HG03280 (cell line): ENCODE measurements at regions not wholly inside any gene's neighbourhood (a gene's known extent, or its start where the extent isn't known, plus 50 kb on each side); places are given as distances from the start of the nearest gene placed in this dataset.
"Not testable (repeated sequence)": the region's sequence is repeated elsewhere in the genome, so short reads cannot be mapped to it uniquely, and the experiment has no call there.

Experiments used
- ATAC-seq: cut with Tn5 transposase; IDR thresholded peaks from one replicate; pipeline ENCODE4 v1.9.1; 2021; ENCODE audit warnings: mild to moderate bottlenecking, moderate library complexity; ENCODE audit not compliant: unreplicated experiment

DNA sequence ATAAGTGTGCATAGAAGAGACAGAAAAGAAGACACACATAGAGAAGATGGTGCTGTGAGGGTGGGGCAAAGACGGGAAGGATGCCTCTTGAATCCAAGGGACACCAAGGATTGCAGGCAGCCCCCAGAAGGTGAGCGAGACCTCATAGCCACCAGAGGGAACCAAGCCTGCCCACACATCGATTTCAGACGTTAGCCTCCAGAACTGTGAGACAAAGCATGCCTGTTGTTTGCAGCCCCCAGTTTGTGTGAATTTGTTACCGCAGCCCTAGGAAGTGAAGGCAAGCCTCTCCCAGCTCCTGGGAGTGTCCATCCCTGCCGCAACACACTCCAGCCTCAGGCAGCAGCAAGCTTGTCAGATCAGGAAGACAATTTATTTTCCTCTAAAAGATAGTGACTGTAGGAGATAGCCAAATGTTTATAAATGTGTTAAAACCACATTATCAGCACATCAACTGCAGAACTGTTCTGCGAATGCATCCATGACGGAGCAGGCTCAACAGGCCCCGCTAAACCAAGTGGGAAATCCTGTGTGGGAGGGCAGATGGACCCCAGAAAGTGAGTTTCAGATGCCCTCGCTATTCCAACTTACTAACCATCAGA is 543.3 kb downstream of the MATN1 start:
- no peak for ATAC-seq

DNA sequence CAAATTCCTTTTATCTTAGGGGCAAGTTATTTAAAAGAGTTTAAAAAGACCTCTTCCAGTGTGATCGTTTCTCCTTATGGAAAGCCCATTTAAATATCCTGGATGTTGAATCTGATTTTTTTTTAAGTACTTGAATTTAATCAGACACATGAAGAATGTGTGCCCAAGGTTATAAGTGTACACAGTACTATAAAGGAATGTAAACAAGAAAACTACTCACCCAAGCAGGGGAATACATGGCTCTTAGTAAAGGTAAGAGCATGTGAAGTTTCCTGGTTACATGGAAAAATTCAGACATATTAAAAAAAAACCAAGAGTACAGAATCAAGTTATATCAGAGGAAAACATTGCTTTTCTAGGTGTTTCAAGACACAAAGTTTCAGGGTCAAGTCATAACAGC is 546.9 kb downstream of the MATN1 start:
- no peak for ATAC-seq

DNA sequence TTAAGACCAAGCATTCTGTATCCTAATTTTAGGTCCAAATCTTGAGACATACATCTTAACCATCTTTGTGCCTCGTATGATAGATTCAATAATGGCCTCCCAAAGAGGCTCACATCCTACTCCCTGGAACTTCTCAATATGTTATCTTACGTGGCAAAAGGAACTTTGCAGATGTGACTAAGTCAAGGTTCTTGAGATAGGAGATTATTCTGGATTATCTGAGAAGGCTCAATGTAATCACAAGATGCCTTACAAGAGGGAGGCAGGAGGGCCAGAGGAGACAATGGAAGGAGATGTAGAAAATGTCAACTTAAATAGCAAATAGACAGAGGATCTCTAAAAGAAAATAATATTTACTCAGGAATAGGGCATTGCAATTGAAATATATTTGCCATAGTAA is 548.9 kb downstream of the MATN1 start:
- ATAC-seq: no peak

DNA sequence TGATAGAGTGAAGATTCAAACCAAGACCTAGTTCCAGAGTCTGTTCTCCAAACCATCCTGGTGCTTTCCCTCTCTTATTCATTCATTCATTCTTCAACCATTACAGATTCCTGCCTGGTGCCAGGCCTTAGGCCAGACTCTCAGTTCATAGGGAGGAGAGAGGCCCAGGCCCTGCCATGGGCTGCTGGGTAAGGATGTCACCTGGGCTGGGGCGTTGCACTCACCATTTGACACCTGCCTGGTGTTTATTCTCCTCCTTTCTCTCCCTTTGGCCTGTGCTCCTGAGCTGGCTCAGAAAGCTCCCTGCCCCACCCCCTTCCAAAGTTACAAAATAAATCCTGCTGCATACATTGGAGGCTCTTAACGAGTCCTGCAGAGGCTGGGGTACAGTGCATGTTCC is 549.8 kb downstream of the MATN1 start:
- no peak for ATAC-seq

DNA sequence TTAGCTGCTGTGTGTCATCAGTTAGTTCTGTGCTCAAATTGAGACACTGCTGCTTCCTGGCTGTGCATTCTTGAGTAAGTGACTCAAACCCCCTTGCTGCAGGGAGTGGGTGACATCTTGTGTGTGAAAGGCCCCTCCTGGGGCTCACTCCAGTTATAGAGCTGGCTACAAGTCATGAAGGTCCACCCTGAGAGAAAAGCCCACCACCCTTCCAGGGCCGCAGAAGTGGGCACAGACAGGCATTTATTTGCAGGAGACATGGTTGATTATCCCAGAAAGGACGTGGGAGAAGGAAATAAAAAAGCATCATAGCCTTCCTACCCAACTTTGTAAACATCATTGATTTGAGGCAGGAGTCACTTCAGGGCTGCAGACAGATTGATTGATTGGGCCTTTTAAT is 550.6 kb downstream of the MATN1 start:
- no peak for ATAC-seq

DNA sequence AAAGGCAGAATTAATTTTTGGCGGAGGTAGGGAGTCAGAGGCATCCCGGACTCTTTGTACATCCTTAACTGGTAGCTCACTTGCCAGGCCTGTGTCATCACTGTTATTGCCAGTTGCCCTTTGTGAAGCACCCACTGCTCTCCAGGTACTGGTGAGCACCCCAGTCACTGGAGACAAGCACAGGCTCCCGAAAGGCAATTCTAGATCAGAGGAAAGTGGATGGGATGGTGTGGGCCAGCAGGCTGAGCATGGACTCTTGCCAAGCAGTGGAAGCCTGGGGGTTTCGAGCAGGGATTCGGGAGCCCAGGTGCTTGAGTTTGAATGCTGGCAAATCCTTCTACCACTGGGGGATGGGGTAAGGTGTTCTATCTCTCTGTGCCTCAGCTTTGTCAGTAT is 551.1 kb downstream of the MATN1 start:
- ATAC-seq: no peak

DNA sequence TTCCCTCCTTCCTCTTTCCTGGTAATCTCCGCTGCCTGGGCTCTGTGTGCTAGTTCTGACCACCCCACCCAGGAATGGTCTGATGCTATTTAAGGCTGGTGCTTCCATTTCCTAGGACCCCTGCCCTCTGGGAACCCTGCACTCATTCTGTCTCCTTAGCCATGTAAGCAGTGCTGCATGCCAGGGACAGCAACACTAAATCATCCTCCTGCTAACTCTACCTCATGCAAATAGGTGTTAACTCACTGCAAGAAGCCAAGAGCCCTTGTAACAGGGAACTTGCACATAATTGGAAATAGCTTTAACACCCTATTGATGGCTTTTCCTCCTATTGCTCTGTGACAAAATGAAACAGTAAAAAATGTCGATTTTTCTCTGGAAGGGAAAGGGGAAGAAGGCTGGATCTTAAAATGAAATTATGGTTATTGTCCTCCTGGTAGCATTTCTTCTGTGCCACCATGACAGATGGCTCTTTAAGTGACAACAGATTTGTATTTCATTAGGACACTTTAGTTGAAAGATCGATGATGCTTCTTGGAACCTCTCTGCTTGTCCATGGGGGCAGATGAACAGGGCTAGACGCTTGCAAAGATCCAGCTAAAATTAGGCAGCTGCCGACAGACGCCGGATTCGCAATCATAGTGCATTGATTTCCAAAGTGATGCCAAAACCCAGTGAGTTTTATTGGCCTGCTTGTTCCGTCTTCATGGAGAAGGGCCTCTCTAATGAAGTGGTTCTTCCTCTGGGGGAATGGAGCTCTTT is 551.7 kb downstream of the MATN1 start:
- no peak for ATAC-seq

DNA sequence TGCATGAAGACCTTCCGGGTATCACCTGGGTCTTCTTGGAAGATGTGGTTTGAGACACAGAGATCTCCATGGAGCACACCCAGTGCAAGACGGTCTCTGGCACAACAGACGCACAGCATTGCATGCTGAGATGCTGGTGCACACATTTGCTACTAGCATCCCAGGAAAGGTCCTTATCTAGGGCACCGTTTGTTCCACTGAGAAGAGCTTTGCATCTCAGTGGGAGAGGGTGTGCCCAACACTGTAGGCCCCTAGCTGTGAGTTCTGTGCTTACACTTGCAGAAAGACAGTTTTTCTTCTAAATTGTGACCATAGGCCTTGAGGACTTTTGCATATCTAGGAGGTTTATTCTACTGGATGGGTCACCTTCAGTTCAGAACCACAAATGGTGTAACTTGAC is 554.1 kb downstream of the MATN1 start:
- ATAC-seq: no peak

DNA sequence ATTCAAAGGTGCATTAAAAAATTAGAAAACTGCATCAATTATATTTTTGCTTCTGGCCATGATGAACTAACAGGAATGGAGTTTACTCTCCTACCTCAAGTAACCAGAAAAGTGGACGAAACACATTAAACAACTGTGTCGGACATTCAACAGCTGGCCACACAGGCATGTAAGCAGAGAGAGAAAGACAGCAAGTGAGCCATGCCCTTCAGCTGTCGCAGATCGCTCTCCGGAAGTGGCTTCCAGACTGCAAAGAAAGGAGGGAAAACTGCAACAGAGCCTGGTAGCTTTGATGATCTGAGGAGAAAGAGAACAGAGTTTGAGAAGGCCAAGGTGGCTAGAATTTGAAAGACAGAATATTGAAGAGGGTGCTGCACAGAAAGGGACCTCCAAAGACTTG is 557.2 kb downstream of the MATN1 start:
- ATAC-seq: no peak

DNA sequence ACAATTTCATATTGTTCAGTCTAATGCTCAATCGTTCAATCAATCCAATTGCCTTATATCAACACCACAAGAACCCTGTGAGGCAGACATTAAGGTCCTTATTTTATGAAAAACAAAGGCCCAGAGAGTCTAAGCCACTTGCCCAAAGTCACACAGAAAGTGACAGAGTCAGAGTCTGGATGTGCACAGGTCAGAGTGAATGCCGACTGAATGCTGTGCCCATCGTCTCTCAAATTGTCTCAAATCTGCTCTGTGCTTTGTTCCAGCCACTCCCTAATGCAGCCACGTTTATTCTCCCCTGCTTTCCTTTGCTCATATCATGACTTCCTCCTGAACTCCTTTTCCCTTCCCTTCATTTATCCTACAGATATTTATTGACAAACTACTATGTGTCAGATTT is 558.3 kb downstream of the MATN1 start:
- no peak for ATAC-seq

DNA sequence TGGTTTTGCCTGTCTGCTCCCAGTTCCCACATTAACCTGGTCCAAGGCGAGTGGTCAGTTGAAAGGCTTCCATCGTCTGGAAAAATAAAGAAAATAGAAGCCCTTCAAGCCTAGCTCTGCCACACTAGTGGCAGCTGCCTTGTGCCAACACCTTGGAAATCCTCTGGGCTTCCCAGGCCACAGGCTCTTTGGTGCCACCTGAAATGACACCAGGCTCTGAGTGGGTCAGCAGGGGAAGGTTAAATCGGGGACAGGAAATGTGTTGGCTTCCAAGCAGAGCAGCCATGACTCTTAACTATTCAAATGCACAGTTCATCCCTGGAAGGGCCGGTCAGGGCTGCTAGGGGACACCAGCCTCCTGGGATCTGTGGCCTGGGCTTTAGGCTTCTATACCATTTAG is 558.7 kb downstream of the MATN1 start:
- no peak for ATAC-seq

DNA sequence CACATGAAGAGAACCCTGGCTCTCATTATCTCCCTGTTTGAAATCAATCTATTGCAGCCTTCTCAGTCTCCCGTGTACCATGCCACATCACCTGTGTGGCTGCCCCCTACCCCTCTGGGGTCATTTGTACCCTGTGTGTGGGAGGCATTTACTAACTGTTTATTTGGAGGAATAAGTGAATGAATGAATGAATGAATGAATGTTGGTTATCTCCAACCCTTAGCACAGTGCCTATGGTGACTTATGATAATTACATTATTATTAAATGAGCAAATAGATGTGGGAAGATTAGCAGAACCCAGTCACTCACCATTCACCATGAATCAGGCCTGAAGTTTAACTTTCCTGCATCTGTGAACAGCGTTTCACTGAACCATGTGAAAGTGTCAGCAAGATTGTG is 560.8 kb downstream of the MATN1 start:
- ATAC-seq: no peak

DNA sequence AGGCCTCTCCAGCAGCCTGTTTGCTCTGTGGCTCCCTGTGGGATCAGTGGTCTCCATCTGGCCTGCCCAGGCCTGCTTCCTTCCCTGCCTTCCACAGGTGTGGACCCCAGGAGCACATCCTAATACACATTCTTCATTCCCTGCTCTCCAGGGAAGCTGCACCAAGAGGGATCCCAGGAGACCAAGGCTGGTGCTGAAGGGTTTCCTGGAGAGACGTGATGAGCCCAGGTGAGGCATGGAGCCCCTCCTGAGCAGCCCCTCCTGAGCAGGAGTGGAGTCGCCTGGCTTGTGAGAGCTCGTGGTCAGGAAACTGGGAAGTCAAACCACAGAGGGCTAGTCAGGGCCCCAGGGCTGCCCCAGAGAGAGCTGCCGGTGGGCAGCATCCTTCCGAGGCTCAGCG is 561.4 kb downstream of the MATN1 start:
- no peak for ATAC-seq

DNA sequence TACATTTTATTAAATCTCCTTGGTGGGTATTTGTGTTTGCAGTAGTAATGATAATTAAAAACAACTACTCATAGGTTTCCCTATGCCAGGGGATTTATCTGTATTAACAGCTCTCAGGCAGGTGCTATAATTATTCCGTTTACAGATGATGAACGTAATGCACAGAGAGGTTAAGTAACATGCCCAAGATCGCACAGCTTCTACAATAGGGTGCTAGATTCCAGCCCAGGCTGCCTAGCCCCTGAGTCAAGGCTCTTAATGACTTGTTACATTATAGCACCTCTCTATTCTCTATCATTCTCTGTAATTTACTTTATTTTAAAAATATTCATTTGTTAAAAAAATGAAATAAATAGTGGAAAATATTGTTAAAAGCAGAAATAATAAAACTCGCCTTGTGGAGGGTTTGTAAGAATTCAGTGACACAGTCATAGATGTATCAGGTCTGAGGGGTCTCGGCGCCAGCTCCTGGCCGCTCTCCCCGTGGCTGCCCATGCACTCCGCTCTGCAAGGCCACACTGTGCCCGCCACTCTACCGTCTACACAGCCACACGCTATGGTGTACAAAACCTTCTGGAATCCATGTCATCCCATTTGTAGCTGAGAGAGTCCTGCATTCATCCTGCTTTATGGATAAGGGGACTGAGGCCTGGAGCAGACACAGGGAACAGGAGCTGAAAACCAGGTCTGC is 562.2 kb downstream of the MATN1 start:
- no peak for ATAC-seq

DNA sequence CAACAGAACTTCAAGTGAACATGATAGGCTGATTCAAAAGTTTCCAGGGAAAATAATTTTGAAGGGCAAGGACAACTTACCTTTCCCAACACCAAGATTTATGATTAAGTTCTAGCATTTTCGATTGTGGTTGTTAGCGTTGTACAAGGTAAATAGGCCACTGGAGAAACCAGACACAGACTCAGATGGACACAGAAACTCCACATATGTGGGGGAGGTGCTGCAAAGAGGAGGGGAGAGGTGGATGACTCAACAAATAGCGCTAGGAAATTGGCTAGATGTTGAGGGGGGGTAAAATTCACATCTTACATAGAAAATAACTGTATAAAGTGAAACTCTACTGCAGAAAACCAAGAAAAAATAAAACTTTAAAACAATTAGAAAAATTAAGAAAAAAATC is 564.4 kb downstream of the MATN1 start:
- no peak for ATAC-seq

DNA sequence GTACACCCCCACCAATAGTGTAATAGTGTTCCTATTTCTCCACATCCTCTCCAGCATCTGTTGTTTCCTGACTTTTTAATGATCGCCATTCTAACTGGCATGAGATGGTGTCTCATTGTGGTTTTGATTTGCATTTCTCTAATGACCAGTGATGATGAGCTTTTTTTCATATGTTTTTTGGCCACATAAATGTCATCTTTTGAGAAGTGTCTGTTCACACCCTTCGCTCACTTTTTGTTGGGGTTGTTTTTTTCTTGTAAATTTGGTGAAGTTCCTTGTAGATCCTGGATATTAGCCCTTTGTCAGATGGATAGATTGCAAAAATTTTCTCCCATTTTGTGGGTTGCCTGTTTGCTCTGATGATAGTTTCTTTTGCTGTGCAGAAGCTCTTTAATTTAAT is 567.7 kb downstream of the MATN1 start:
- ATAC-seq: not testable (repeated sequence)

DNA sequence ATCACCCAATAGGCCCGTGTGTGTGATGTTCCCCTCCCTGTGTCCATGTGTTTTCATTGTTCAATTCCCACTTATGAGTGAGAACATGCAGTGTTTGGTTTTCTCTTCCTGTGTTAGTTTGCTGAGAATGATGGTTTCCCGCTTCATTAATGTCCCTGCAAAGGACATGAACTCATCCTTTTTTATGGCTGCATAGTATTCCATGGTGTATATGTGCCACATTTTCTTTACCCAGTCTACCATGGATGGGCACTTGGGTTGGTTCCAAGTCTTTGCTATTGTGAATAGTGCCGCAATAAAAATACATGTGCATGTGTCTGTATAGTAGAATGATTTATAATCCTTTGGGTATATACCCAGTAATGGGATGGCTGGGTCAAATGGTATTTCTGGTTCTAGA is 568.1 kb downstream of the MATN1 start:
- not testable (repeated sequence) for ATAC-seq

DNA sequence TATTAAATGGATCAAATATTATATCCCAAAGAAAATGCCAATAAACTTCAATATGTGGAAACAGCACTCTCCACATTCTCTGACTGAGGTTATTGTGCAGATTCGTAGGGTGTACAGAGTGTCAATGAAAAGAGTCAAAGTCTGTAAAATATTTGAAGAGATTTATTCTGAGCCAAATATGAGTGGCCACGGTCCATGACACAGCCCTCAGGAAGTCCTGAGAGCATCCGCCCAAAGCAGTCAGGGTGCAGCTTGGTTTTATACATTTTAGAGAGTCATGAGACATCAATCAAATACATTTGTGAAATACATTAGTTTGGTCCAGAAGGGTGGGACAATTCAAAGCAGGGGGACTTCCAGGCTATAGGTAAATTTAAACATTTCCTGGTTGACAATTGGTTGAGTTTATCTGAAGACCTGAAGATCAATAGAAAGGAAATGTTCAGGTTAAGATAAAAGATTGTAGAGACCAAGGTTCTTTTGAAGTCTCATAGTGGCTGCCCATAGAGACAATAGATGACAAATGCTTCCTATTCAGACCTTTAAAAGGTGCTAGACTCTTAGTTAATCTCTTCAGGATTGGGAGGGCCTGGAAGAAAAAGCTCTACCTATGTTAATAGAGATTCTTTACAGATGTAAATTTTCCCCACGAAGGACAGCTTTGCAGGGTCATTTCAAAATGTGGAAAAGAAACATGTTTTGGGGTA is 569.5 kb downstream of the MATN1 start:
- ATAC-seq: no peak

DNA sequence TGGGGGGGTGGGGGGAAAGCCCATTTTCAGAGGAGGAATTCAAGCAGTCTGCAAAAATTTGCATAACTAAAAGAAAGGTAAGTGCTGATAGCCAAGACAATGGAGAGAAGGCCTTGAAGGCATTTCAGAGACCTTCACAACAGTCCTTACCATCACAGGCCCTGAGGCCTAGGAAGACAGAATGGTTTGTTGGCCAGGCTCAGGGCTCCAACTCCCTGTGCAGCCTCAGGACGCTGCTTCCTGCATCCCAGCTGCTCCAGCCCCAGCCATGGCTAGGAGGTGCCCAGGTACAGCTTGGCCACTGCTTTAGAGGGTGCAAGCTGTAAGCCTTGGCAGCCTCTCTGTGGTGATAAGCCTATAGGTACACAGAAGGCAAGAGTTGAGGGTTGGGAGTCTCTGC is 571.6 kb downstream of the MATN1 start:
- ATAC-seq: no peak

DNA sequence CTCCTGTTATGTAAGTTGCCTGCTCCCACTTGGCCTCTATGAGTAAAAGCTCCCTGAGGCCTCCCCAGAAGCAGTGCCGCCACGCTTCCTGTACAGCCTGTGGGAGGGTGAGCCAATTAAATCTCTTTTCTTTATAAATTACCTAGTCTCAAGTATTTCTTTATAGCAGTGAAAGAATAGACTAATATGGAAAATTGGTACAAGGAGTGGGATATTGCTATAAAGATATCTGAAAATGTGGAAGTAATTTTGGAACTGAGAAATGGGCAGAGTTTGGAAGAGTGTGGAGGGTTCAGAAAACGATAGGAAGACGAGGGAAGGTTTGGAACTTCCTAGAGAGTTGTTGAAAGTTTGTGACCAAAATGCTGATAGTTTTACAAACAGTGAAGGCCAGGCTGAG is 572.3 kb downstream of the MATN1 start:
- no peak for ATAC-seq

DNA sequence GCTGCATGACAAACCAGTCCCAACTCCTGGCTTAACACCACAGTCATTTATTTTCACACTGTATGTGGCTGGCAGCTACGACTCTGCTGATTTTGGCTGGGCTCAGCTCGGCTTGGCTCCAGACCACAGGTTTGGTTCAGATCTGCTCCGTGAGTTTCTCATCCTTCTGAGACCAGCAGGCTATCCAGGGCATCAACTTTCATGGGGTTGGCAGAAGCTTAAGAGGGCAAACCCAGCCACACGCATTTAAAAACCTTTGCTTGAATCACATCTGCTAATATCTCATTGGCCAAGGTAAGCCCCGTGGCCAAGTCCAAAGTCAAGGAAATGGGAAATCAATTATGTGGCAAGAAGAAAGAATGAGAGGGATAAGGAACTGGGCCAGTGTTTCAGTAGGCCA is 574.2 kb downstream of the MATN1 start:
- no peak for ATAC-seq

DNA sequence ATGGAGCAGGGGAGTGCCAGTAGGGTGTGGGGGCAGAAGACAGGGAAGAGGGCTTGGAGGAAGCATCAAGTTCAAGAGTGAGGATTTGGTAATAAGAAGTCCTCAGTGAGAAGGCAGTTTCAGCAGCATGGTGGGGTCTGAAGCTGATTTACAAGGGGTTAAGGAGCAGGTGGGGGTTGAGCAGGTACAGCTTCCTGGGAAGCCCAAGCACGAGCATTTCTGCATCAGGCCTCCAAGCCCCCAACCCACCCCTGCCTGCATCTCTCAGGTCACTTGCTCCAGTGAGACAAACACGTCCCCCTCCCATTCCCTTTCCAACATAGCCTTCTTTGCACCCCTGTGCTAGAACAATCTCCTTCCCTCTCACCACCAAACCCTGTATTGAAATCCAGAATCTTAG is 574.7 kb downstream of the MATN1 start:
- ATAC-seq: no peak
